ENCODE measurements at regions not wholly inside any gene's neighbourhood (a gene's known extent, or its start where the extent isn't known, plus 50 kb on each side); places are given as distances from the start of the nearest gene placed in this dataset.

- H3K27me3 Mint-ChIP-seq (ENCODE audit: low read depth): no peaks in the 10 kb centered on the region
- no peak for TF ChIP-seq CTCF (conservative IDR thresholded peaks at IDR 0.05)
- no peak for DNase-seq (ENCODE audit: low read depth, low spot score)
- peak overlapping the region; percentile 2 for H3K27ac Mint-ChIP-seq (ENCODE audit: unreplicated experiment)
- H3K4me1 Mint-ChIP-seq: peaks cover 19% of the 10 kb centered on the region
- H3K36me3 Mint-ChIP-seq (ENCODE audit: low read depth): peaks cover 5% of the 10 kb centered on the region
- no peak overlapping the region for H3K4me3 Mint-ChIP-seq
- peaks cover 12% of the 10 kb centered on the region for H3K9me3 Mint-ChIP-seq
Observed at GRCh38 chr5:142446131-142446959, 121.5 kb upstream of the SPRY4 start.

DNA sequence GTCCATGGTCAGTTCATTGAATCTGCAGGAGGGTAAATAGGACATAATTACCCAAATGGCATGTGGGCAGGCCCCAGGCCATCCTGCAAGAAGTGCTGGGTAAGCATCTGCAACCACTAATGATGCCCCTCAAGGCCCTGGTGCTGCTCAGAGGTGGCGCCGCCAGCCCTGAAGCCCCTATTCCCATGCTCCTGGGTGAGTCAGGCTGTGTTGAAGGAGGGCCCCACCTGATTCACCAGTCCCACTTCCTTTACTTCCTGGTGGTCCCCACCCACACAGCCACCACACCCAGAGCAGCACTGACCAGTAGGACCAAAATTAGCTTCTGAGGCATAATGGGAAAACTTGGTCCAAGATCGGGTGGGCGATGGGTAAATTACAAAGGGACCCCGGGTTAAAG lies 120.4 kb upstream of the SPRY4 start:
- Mint-ChIP-seq H3K9me3 (peaks cover 6% of the 10 kb centered on the region), H3K27ac (ENCODE audit: unreplicated experiment) (no peak overlapping the region), H3K4me1 (peaks cover 28% of the 10 kb centered on the region), H3K4me3 (no peak overlapping the region), H3K27me3 (ENCODE audit: low read depth) (no peaks in the 10 kb centered on the region), H3K36me3 (ENCODE audit: low read depth) (no peaks in the 10 kb centered on the region)
- no peak for DNase-seq (ENCODE audit: low read depth, low spot score)
- no peak for TF ChIP-seq CTCF (conservative IDR thresholded peaks at IDR 0.05)

DNA sequence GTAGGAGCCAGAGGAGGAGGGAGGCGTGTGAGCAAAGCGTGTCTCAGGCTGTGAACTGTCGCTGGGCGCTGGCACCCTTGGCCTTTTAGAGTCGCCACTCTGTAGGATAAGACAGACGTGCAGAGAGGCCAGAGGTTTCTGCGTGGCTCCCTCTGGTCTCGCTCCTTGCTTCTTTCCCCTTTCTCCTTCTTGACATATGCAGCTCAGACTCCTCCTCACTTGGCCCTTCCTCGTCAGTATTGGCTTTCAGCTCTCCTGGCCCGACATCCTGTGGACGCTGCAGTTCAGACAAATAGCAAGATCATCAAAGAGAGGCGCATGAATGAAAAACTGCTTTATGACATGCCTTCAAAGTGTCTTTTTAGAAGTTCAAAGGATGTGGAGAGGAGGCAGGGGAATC lies 116.8 kb upstream of the SPRY4 start:
- H3K36me3 Mint-ChIP-seq (ENCODE audit: low read depth): no peaks in the 10 kb centered on the region
- peak overlapping the region; percentile 9 for H3K4me3 Mint-ChIP-seq
- H3K4me1 Mint-ChIP-seq: peaks cover 58% of the 10 kb centered on the region
- H3K27me3 Mint-ChIP-seq (ENCODE audit: low read depth): no peaks in the 10 kb centered on the region
- TF ChIP-seq CTCF (conservative IDR thresholded peaks at IDR 0.05): no peak
- peak; percentile 5 for DNase-seq (ENCODE audit: low read depth, low spot score)
- H3K27ac Mint-ChIP-seq (ENCODE audit: unreplicated experiment): peak overlapping the region; percentile 4
- H3K9me3 Mint-ChIP-seq: no peaks in the 10 kb centered on the region

DNA sequence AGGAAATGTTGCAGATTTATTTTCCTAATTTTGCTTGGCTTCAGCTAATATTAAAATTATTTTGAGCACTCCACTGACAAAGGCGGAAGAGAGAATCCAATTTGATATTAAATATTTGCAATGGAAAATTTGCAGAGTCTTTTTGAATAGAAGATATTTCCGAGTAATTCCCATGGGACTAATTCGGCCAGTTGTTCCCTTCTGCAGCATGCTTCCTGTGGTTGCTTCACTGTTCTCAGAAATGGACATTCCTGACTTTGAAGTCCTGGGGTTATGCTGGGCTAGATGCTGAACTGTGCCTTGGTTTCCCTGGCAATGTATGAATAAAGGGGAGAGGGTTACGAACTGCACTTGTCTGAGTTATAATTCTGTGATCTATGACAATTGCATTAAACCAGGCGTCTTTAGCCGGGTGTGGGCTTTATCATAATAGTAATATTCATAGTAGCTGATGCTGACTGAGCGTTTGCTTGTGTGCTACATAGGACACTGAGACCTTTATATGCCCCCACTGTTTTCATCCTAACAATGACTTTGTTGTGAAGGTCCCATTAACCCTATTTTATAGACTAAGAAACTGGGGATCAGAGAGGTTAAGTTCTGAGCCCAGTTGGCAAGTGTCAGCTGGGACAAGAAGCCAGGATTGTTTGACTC lies 114.5 kb upstream of the SPRY4 start:
- H3K4me1 Mint-ChIP-seq: peaks cover 56% of the 10 kb centered on the region
- peak overlapping the region; percentile 45 for H3K27ac Mint-ChIP-seq (ENCODE audit: unreplicated experiment)
- H3K36me3 Mint-ChIP-seq (ENCODE audit: low read depth): no peaks in the 10 kb centered on the region
- no peaks in the 10 kb centered on the region for H3K9me3 Mint-ChIP-seq
- no peaks in the 10 kb centered on the region for H3K27me3 Mint-ChIP-seq (ENCODE audit: low read depth)
- peak overlapping the region; percentile 15 for H3K4me3 Mint-ChIP-seq
- no peak for DNase-seq (ENCODE audit: low read depth, low spot score)
- TF ChIP-seq CTCF (conservative IDR thresholded peaks at IDR 0.05): no peak

DNA sequence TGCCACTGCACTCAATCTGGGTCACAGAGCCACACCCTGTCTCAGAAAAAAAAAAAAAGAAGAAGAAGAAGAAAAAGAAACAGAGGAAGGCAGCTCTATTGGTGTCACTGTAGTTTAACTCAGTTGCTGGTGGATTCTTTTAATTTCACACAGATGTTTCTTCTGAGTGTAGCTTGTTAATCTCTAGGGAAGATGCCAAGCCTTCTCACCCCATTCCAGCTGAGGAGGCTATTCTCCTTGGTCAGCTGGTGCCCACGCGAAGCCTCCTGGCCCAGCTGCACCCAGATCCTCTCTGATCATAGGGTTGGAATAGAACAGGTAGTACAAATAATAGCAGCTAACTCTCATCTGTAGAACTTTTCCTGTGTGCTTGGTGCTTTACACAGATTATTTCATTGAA lies 113.8 kb upstream of the SPRY4 start:
- Mint-ChIP-seq H3K4me1 (peaks cover 61% of the 10 kb centered on the region), H3K27ac (ENCODE audit: unreplicated experiment) (peak overlapping the region; percentile 45), H3K9me3 (no peaks in the 10 kb centered on the region), H3K27me3 (ENCODE audit: low read depth) (no peaks in the 10 kb centered on the region), H3K4me3 (no peak overlapping the region), H3K36me3 (ENCODE audit: low read depth) (no peaks in the 10 kb centered on the region)
- DNase-seq (ENCODE audit: low read depth, low spot score): no peak
- no peak for TF ChIP-seq CTCF (conservative IDR thresholded peaks at IDR 0.05)

All from neural crest cell (in vitro differentiated cells).